ENCODE measurements at regions not wholly inside any gene's neighbourhood (a gene's known extent, or its start where the extent isn't known, plus 50 kb on each side); places are given as distances from the start of the nearest gene placed in this dataset.

- no peaks in the 10 kb centered on the region for H3K4me1 ChIP-seq
- no peak for ATAC-seq
- no peaks in the 10 kb centered on the region for H3K27me3 ChIP-seq
- TF ChIP-seq, protein P1, sequence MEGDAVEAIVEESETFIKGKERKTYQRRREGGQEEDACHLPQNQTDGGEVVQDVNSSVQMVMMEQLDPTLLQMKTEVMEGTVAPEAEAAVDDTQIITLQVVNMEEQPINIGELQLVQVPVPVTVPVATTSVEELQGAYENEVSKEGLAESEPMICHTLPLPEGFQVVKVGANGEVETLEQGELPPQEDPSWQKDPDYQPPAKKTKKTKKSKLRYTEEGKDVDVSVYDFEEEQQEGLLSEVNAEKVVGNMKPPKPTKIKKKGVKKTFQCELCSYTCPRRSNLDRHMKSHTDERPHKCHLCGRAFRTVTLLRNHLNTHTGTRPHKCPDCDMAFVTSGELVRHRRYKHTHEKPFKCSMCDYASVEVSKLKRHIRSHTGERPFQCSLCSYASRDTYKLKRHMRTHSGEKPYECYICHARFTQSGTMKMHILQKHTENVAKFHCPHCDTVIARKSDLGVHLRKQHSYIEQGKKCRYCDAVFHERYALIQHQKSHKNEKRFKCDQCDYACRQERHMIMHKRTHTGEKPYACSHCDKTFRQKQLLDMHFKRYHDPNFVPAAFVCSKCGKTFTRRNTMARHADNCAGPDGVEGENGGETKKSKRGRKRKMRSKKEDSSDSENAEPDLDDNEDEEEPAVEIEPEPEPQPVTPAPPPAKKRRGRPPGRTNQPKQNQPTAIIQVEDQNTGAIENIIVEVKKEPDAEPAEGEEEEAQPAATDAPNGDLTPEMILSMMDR (IDR thresholded peaks at IDR 0.05), result no peak
- intact Hi-C loops (cut with DNase I), result no loop called here
- no peaks in the 10 kb centered on the region for H3K9me3 ChIP-seq
- H3K27ac ChIP-seq, result no peak overlapping the region
- no peak overlapping the region for H3K4me3 ChIP-seq
- DNase-seq, result no peak
- no peaks in the 10 kb centered on the region for H3K36me3 ChIP-seq
These were observed 232.0 kb downstream of the SOCS6 start for GRCh38 chr18:70520867-70521266.

DNA sequence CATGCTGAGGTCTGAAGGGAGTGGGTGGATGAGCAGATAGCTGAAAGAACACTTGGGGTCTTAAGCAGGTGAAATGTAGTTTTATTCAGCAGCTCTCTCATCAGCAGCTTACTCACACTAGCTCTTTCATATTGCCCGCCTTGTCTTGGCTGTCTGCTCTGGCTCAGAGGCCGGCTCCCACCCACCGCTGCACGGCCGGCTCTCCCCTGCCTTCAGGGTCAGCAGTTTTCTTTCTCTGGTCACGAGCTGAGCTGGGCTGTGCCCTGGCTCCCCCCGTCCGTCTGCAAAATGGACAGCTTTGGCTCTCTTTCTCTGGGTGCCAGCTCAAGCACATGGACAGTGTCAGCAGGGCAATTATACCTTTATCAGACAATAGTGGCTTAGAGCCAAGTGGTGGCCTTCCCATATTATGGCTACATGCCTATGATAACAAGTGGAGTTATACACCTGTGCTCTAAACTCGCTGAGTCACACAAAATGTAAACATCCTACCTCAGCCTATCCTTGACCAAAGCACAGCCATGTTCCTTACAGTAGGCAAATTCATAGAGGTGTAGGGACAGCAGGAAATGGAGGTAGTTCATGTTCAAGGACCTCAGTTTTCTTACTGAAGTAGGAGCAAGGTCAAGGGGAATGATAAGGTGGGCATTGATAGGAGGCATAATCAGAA, 224.8 kb downstream of the SOCS6 start:
- intact Hi-C loops (cut with DNase I), result no loop called here
- ATAC-seq, result no peak
- no peaks in the 10 kb centered on the region for H3K4me1 ChIP-seq
- H3K27ac ChIP-seq, result no peak overlapping the region
- H3K4me3 ChIP-seq, result no peak overlapping the region
- TF ChIP-seq, protein P1 (IDR thresholded peaks at IDR 0.05), result no peak
- DNase-seq, result peak in 1 of 4 donors; percentile 47
- no peaks in the 10 kb centered on the region for H3K27me3 ChIP-seq
- H3K9me3 ChIP-seq, result no peaks in the 10 kb centered on the region
- H3K36me3 ChIP-seq, result no peaks in the 10 kb centered on the region

- H3K4me1 ChIP-seq, result no peaks in the 10 kb centered on the region
- H3K4me3 ChIP-seq, result no peak overlapping the region
- DNase-seq (no peak), ATAC-seq (no peak)
- H3K9me3 ChIP-seq, result no peaks in the 10 kb centered on the region
- H3K27ac ChIP-seq, result no peak overlapping the region
- intact Hi-C loops (cut with DNase I), result no loop called here
- TF ChIP-seq, protein P1 (IDR thresholded peaks at IDR 0.05), result no peak
- H3K27me3 ChIP-seq, result peaks cover 0 to 8% of the 10 kb centered on the region in 2 donors
- no peaks in the 10 kb centered on the region for H3K36me3 ChIP-seq
These were observed 219.1 kb downstream of the SOCS6 start for GRCh38 chr18:70507970-70508369.

DNA sequence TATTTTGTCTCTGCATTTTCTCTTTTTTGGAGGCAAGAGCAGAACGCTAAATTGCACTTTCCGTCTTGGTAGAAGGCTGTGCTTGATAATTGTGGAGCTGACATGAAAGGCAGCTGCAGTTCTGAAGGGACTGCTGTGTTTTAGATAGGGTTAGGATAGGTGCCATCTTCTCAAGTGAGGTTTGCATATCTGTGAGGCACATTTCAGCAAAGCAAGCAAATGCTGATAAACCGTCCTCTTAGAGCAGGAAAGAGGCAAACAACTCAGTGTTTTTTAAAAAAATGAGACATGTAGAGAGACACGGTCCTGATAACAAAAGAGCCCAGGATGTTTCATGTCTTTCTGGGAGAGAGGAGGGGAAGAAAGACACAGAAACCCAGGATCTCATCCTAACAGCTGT, 217.7 kb downstream of the SOCS6 start:
- H3K36me3 ChIP-seq, result no peaks in the 10 kb centered on the region
- peaks cover 0 to 8% of the 10 kb centered on the region in 2 donors for H3K27me3 ChIP-seq
- TF ChIP-seq, protein P1 (IDR thresholded peaks at IDR 0.05), result no peak
- H3K4me1 ChIP-seq, result no peaks in the 10 kb centered on the region
- H3K4me3 ChIP-seq, result no peak overlapping the region
- H3K27ac ChIP-seq, result no peak overlapping the region
- ATAC-seq (no peak), DNase-seq (no peak)
- intact Hi-C loops (cut with DNase I), result no loop called here
- no peaks in the 10 kb centered on the region for H3K9me3 ChIP-seq

DNA sequence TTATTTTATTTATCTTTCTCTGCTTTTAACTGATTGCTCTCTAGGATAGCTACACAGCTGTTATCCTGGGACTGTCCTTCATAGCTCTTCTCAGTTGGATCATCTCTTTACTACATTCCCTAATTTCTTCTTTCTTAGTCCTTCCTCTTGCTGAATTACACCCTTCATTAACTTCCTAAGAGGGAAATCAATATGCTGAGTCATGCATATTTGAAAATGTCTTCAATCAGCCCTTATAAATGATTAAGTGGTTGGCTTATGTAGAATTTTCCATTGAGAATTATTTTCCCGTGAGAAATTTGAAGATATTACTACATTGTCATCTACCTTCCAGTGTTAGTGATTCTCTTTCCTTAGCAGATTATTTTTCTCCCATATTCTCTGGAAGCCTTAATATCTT, 214.2 kb downstream of the SOCS6 start:
- ATAC-seq, result no peak
- TF ChIP-seq, protein P1 (IDR thresholded peaks at IDR 0.05), result no peak
- Histone ChIP-seq H3K4me1 (no peaks in the 10 kb centered on the region), H3K9me3 (no peaks in the 10 kb centered on the region), H3K27me3 (peaks cover 0 to 8% of the 10 kb centered on the region in 2 donors), H3K36me3 (no peaks in the 10 kb centered on the region), H3K27ac (no peak overlapping the region), H3K4me3 (no peak overlapping the region)
- no peak for DNase-seq
- intact Hi-C loops (cut with DNase I), result no loop called here

Measured in left lung (tissue), 4 donors.